NCI-H1105 (cell line): ENCODE measurements at regions not wholly inside any gene's neighbourhood (a gene's known extent, or its start where the extent isn't known, plus 50 kb on each side); places are given as distances from the start of the nearest gene placed in this dataset.
A peak's percentile ranks its signal among the peaks of the same experiment; 100 is the strongest.
"Not testable (repeated sequence)": the region's sequence is repeated elsewhere in the genome, so short reads cannot be mapped to it uniquely, and the experiment has no call there.

ENCODE experiments used
- DNase-seq: peaks from one replicate; lab custom pipeline; 2025; lab: John Stamatoyannopoulos, UW

DNA sequence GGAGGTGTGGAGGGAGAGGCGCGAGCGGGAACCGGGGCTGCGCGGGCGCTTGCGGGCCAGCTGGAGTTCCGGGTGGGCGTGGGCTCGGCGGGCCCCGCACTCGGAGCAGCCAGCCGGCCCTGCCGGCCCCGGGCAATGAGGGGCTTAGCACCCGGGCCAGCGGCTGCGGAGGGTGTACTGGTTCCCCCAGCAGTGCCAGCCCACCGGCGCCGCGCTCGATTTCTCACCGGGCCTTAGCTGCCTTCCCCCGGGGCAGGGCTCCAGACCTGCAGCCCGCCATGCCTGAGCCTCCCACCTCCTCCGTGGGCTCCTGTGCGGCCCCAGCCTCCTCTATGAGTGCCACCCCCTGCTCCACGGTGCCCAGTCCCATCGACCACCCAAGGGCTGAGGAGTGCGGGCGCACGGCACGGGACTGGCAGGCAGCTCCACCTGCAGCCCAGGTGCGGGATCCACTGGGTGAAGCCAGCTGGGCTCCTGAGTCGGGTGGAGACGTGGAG lies 141.4 kb downstream of the SPRY1 start:
- not testable (repeated sequence) for DNase-seq

DNA sequence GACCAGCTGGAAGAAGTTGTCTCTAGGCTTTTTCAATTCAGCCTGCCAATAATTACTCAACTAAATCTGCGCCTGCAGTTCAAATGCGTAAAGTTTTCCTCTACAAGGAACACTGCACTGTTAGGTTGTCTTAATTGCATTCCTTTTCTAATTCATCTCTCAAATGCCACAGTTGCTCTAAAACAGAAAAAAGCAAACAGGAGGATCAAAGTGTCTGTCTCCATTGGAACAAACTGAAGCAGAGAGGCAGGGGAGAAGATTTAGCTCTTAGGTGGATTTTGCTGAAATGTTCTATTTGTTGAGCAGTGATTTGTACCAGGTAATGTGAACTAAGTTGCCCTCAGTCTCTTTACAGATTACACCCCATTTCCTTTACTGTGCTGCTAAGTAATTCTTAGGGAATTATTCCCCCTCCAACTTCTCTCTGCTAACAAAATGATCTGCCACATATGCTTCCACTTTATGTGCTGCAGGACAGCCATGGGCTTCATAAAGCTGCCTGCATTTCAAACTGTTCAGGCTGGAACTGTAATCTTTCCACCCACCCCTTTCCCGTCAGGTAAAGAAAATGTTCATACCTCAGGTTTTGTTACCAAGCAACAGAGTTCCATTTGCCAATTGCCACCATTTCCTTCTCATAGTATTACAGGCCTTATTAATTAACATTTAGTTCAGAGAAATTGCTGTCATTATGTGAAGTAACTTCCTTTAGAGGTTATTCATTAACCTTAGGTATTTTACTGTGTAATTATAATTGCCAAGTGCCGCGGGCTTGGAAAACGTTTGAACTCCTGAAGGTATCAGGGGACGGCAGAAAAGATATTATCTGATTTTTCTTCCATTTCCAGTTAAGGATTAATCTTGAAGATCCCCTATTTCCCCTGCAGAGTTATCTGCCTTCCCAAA lies 149.3 kb downstream of the SPRY1 start:
- no peak for DNase-seq

GRCh38 chr4:123546573-123547060 lies 150.0 kb downstream of the SPRY1 start:
- DNase-seq = no peak

- DNase-seq = peak; percentile 33
Measured at GRCh38 chr4:123547216-123548165, 150.9 kb downstream of the SPRY1 start.

DNA sequence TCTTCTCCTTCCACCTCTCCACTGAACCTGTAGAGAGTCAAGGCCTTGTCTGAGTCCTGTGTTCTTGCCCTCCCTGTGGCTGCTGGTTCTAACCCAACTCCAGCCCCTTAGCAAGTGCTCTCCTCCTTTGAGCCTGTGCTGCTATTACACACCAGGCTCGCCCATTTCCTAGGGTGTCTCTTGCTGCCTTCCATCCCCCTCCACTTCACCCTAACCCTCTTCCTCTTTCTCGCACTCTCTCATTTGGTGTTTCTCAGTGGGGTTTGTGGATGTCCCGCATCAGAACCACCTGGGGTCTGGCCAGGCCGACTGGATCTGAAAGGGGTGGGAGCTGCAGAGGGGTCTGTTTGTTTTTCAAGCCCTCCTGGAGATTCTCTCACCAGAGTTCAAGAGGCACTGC lies 156.7 kb downstream of the SPRY1 start:
- no peak for DNase-seq

DNA sequence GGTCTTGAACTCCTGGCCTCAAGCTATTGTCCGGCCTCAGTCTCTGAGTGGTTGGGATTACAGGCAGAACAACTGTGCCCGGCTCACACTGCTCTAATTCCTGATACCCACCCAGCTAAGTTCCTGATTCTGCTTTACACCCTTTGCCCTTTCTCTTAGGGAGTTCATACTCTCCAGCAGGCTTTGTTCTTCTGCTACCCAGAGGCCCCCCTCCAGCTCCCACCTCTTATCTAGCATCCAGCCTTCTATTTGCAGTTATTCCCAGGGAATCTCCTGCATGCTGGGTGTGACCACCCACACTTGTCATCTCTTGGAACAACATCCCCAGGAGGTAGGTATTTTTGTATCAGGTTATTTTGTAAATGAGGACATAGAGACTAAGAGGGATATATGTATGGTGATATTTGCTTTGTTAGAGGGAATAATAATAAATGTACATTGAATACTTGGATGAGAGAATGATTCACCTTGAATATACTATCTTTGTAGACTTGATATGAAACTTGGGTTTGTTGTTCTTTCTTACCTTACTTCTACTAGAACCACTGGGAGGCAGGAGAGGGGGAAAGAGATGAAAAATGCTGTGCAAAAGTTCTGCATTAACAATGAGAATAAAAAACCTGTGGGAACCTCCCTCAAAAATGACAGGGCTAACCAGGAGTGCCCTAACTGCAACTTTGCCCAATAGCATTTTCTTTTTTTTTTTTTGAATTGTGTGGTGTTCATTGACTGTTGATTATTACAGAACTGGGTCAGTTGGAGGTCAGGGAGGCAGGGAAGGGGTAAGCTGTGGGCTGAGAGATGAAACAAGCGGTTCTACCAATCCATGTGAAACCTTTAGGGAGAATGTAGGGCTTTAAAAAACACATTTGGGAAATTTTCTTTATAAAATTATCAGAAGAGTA lies 157.4 kb downstream of the SPRY1 start:
- no peak for DNase-seq

DNA sequence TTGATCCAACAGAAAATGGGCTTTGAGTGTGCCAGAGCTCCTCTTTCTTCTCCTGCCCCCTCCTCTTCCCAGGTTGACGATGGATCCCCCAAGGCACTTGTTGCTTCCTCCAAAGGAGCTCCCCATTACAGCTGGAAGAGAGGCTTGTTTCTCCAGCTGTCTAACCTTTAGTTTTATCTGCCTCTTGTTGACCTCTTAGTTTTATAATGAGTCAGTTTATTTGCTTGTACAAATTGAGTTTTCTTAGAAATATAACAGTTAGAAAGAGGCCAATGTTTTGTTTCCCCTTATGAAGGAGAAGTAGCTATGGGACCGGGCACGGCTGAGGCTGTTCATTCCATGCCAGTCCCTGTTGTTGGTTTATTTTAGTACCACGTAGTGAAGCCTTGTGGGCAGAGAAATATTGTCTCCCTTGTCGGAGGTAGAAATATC lies 158.2 kb downstream of the SPRY1 start:
- no peak for DNase-seq

- peak; percentile 32 for DNase-seq
Measured at GRCh38 chr4:123555233-123555806, 158.7 kb downstream of the SPRY1 start.

GRCh38 chr4:123555807-123556273 lies 159.2 kb downstream of the SPRY1 start:
- DNase-seq = no peak

DNA sequence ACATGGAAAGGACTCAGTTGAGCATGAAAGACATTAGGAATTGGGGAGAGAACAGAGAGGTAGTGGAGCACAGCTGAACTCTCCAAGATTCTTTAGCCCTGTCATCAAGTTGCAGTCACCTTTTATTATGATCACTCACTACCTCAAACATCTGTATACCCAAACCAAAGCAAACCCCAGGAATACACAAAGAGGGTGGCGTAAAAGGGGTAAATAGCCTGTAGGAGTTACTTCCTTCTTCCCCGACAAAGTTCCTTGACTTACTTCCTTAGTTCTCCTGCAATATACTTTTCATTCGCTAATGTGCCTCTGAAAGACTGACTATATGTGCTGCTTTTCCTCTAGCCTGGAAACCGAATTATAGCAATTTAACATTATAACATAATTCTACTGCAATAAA lies 159.9 kb downstream of the SPRY1 start:
- DNase-seq = no peak

DNA sequence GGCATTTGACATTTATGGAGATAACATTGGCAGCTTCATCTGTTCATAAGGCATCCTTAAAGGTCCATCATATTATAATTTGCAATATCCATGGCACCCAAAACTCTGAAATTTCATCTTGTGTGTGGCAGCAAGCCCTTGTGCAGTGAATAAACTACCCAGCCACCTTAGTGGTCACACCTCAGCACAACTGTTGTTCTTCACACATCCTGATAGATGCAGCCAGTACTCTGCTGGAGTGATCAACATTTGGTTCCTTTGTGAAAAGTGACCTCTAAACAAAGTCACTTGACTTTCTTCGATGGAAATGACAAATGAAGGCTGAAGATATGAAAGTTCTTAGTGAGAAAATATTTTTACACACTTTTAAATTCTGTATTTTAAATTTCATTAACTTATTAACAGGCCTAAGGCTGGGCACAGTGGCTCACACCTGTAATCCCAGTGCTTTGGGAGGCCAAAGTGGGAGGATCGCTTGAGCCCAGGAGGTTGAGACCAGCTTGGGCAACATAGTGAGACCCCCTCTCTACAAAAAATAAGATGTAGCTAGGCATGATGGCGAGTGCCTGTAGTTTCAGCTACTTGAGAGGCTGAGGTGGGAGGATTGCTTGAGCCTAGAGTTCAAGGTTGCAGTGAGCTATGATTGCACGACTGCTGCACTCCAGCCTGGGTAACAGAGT lies 161.4 kb downstream of the SPRY1 start:
- DNase-seq = no peak

DNA sequence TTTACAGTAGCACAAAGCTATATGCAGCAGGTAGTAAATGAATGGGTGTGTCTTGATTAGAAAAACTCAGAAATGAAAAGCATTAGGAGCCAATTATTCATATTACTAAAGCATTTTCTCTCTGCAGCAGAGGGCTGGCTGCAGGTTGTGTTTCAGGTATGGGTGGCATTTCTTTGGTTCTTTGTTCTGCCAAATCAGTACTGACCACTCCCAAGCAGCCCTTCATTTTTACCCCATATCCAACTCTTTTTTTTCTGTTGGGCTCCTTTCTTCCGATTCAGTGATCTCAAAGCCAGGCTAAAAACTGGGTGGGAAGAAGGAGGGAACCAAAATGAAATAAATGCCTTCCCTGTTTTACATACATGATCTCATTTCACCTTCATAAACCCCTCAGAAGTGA lies 162.3 kb downstream of the SPRY1 start:
- no peak for DNase-seq

DNA sequence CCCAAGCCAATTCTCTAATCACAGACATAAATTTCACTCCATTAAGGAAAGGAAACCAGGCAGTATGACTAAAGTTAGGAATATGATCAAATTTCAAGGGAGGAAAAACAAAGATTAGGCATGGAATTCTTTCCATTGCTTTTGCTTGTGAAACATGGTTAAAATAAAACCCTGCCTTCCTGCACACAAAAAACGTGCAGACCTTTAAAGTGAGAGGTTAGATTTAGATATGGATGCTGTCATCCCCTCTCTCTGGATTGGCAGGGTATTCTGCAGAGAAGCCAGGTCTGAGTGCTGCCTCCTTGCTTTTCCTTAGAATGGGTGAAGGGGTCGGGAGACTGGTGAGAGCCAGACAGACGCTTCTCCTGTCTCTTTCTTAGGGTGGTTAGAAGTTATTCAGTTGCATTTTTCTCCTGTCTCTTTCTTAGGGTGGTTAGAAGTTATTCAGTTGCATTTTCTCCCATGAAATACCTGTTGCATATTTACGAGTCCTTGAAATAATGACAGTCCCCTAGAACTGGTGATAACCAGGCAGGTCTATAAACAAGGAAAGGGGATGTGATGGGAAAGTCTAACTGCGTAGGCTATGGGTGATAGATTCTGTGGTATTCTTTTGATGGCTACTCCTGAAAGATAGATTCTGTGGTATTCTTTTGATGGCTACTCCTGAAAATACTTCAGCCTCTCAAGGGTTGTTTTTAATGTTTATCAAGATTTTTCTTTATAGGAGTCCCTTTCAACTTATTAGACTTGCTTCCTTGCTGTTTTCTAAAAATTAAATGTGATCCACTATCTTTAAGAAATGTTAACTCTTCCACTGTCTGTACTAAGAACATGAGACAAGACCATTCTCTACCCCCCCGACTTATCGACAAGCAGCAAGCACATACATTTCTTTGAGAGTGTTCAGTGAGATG lies 163.6 kb downstream of the SPRY1 start:
- no peak for DNase-seq

DNA sequence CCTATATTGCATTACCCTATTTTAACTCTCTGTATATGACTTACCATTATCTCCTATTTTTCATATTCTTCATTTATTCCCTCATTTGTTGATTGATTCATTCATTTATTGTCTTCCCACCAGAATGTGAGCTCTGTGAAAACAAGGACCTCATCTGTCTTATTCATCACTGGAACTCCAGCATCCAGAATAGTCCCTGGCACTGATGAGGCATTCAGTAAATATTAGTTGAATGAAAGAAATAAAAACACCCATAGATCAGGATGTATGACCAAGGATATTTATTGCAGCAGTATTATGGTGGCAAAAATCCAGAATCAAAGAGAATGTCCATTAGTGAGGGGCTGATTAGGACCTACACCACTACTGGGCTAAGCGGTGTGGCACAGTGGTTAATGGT lies 164.9 kb downstream of the SPRY1 start:
- DNase-seq = no peak

- no peak for DNase-seq
Measured at GRCh38 chr4:123562994-123563750, 166.6 kb downstream of the SPRY1 start.

DNA sequence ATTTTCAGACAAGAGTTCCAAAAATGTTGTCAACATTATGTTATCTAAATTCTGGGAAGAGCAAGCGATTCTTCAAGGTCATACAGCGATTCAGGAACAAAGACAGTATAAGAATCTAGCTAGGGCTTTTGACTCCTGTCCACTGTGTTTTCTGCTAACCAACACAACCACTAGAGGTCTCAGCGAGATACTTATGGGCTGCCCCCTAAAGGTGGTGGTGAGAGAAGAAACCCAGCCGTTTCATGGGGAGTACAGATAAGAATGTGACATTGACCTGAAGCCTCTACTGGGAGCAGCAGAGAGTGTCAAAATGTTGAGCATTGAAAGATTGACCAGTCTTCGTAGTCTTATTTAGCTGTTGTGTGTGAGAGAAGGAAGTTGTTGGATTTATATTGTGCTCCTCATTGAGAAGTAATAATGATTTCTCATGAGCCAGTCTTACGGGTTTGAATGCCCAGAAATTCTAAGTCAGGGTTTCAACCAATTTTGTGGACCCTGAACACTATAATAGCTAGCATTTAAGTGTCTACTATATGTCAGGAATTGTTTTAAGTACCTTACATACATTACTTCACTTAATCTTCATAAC lies 168.3 kb downstream of the SPRY1 start:
- DNase-seq = peak; percentile 28

GRCh38 chr4:123568936-123569335 lies 172.3 kb downstream of the SPRY1 start:
- DNase-seq = no peak

- DNase-seq = no peak
Measured at GRCh38 chr4:123569541-123569940, 172.9 kb downstream of the SPRY1 start.
